ENCODE measurements at regions not wholly inside any gene's neighbourhood (a gene's known extent, or its start where the extent isn't known, plus 50 kb on each side); places are given as distances from the start of the nearest gene placed in this dataset.
A peak's percentile ranks its signal among the peaks of the same experiment; 100 is the strongest.

GRCh38 chr1:239893127-239893731 is 198.5 kb upstream of the FMN2 start:
- no peak for DNase-seq

- no peak for DNase-seq
Measured at GRCh38 chr1:239896569-239896968, 195.1 kb upstream of the FMN2 start.

DNA sequence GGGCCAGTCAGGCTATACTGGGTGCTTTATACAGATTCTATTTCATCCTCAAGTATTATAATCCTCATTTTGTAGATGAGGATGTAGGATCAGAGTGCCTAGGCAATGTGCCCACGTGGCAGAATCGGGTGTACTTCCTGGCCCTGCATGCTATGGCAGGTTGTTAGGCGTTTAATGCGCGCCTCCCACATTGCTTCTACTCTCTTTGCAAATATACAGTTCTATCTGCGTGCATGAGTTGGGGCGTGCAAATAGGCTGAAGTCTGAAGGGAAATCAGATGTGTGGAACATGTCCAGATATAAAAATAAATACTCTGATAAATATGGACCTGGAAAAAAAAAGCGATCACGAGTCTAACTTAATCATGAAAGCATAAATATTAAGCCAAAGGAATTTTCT is 194.7 kb upstream of the FMN2 start:
- DNase-seq, result no peak

GRCh38 chr1:239897458-239897857 is 194.2 kb upstream of the FMN2 start:
- no peak for DNase-seq

DNA sequence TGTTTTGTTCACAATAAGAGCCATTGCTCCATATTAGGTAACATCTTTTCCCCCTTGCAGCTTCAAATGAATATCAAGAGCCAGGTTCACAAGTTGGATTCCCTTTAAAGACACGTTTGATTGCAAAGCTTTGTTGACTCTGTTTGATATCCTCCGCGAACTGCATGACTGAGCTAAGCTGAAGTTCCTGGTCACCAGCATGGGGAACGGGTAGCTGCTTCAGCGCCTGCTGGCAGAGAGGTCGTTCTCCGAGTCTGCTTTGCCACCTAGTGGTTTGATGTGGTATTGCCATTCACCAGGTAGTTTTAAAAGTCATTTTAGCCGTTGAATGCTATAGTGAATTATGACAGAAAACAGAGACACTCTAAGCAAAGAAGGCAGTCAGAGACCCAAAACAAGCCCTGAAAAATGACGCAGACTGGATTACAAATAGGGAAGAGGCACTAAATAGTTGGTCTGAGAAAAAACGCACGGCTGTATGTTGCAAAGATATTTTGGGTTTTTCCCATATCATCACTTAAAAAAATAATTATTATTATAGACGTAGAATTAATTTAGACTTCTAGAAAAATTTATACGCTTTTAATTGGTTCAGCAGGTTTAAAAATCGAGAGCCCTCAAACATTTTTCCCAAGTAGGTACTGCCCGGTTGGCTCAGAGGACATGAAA is 193.5 kb upstream of the FMN2 start:
- peak; percentile 71 for DNase-seq

GRCh38 chr1:239899747-239900146 is 191.9 kb upstream of the FMN2 start:
- DNase-seq, result no peak

DNA sequence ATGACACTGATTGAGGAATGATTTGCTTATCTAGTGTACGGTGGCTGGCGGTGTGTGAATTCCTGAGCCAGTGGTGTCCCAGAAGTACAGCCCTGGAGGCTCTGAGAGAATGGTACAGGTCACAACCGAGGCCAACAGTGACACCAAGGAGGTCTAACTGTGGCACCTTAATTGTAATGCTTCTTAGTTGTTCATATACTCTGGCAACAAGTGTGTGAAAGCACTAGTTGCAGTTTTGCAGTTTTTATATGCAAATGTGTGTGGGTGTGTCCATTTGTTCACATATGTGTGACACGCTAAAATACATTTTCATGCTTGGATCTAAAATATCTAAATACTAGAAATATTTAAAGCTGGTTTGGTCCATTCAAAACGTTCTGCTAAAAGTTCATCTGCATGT is 185.3 kb upstream of the FMN2 start:
- DNase-seq, result no peak

DNA sequence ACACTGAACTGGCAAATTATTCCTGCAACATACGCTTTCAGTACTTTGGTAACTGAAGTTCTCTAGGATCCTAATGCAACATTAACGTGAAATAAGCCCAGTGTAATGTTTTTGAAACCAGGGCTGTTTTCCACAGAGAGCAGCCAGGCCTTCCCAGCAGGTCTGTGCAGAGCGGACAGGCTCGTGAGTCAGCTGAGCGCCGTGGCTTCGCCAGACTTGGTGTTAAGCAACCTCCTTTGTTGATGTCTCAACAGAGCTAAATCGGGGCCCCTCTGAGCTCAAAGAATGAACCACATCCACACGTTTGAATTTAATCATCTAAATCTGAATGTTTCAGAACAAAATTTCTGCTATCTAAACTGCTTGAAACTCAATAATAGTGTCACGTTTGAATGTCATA is 181.8 kb upstream of the FMN2 start:
- DNase-seq, result no peak

DNA sequence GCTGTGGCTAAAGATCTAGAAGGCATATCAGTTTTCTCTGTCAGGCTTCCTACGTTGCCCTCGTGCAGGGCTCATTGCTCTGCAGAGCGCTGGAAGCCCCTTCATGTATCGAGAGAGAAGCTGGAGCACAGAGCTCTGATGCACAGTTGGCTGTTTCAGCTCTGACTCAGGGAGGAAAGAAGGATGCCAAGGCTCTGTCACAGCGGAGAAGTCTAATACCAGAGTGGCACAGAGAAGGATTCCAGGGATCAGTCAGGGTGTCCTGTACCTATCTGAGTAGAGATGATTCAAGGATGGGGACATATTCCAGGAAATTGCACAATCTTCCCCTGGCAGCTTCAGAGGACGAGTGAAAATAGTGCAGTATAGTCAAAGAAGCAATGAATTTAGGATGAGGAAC is 179.2 kb upstream of the FMN2 start:
- DNase-seq, result no peak

GRCh38 chr1:239913141-239913585 is 178.5 kb upstream of the FMN2 start:
- no peak for DNase-seq

- no peak for DNase-seq
Measured at GRCh38 chr1:239914751-239915231, 176.9 kb upstream of the FMN2 start.

GRCh38 chr1:239918634-239919033 is 173.0 kb upstream of the FMN2 start:
- DNase-seq, result no peak

DNA sequence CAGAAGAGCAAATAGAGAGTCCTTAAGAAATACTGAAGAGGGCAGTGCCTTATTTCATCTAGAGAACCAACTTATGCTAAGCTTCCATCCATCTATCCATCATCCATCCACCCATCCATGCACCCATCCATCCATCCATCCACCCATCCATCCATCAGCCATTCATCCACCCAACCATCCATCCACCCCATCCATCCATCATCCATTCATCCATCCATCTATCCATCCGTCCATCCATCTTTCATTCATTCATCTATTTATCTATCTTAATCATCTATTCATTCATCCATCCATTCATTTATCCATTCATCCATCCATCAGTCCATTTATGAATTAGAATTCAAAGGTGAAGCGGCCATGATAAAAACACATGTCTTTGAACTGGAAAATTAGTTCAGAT is 171.5 kb upstream of the FMN2 start:
- DNase-seq, result no peak

DNA sequence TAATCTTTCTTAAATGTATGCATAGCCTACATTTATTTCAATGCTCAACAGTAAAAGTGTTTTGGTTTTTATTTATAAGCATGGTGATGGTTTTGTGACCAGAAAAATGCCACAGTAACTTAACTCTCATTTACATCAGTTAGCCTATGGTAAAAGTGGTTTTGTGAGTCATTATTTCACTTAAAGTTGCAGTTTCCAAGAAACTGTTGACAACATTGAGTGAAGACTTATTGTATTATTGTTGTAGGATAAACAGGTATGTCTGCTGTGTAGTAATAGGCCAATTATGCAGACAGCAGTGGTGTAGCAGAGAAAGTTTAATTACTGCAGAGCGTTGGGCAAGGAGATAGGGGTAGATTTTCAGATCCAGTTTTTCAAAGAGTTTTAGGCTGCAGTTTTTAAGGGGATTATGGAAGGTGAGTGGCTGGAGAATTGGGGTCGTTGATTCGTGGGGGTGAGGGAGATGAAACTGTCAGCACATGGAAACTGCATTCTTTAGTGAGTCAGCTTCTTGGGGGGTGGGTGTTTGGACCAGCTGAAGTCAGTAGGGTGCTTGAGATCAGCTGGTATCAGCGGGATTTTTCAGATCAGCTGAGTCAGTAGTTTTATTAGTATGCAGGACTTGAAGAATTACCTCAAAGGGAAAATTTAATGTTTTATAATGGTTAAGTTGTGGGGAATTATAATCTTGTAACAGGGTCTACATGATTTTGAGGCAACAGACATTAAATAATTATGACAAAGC is 168.7 kb upstream of the FMN2 start:
- DNase-seq, result no peak

- no peak for DNase-seq
Measured at GRCh38 chr1:239924741-239925350, 166.8 kb upstream of the FMN2 start.

- no peak for DNase-seq
Measured at GRCh38 chr1:239926184-239926583, 165.5 kb upstream of the FMN2 start.

- no peak for DNase-seq
Measured at GRCh38 chr1:239929317-239929716, 162.4 kb upstream of the FMN2 start.

GRCh38 chr1:239930686-239931262 is 160.9 kb upstream of the FMN2 start:
- no peak for DNase-seq

GRCh38 chr1:239931341-239931740 is 160.3 kb upstream of the FMN2 start:
- DNase-seq, result no peak

GRCh38 chr1:239939602-239940001 is 152.1 kb upstream of the FMN2 start:
- no peak for DNase-seq

DNA sequence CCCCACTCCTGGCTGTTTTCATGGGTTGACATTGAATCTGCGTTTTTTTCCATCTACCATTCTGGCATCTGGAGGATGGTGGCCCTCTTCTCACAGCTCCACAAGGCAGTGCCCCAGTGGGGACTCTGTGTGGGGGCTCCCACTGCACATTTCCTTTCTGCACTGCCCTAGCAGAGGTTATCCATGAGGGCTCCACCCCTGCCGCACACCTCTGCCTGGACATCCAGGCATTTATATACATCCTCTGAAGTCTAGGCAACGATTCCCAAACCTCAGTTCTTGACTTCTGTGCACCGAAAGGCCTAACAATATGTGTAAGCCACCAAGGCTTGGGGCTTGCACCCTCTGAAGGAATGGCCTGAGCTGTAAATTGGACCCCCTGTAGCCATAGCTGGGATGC is 147.9 kb upstream of the FMN2 start:
- no peak for DNase-seq

DNA sequence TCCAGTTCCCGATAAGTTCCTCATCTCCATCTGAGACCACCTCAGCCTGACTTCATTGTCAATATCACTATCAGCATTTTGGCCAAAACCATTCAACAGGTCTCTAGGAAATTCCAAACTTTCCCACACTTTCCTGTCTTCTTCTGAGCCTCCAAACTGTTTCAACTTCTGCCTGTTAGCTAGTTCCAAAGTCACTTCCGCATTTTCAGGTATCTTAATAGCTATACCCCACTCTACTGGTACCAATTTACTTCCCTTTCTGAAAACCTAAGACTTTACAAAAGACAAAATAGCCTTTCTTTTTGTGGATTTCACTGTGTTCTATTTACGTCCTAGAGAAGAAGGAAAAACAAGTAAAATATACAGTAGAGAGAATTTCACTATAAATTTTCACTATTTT is 147.0 kb upstream of the FMN2 start:
- no peak for DNase-seq

DNA sequence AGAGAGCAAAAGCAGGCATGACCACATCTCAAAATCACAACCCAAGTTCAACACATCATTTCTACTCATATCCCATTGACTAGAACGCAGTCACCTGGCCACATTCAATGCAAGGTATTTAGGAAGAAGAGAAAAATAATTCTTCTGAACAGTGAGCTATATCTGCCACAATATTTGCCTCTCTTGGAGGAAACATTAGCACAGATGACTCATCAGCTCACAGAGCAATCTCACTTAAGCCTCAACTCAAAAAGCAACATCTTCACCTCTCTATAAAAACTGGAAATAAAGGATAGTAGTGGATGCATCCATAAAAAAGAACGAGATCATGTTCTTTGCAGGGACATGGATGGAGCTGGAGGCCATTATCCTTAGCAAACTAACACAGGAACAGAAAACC is 143.9 kb upstream of the FMN2 start:
- no peak for DNase-seq
